Gastrocnemius medialis (tissue), 4 donors: ENCODE measurements at regions not wholly inside any gene's neighbourhood (a gene's known extent, or its start where the extent isn't known, plus 50 kb on each side); places are given as distances from the start of the nearest gene placed in this dataset.

Experiments used
- POLR2A ChIP-seq, 2 donors: fragments of 450-650 bp; IDR thresholded peaks; one replicate each; pipeline ENCODE4 v1.6.1; 2017; ENCODE audit warnings: antibody characterized with exemption in 2 of 2, mild to moderate bottlenecking in 2 of 2, moderate library complexity in 2 of 2
- TF ChIP-seq, protein P1 (sequence below), 5 experiments: fragments of 450-650 bp in 3 of 5; fragments of 200-600 bp in 2 of 5; sonication (generic) in 2 of 5; IDR thresholded peaks in 4 of 5; conservative IDR thresholded peaks in 1 of 5; 1 replicate in 4 of 5; 2 replicates in 1 of 5; pipeline ENCODE4 v1.5.1; 2016 to 2019; ENCODE audit warnings: antibody characterized with exemption in 5 of 5, mild to moderate bottlenecking in 3 of 5, moderate library complexity in 3 of 5

DNA sequence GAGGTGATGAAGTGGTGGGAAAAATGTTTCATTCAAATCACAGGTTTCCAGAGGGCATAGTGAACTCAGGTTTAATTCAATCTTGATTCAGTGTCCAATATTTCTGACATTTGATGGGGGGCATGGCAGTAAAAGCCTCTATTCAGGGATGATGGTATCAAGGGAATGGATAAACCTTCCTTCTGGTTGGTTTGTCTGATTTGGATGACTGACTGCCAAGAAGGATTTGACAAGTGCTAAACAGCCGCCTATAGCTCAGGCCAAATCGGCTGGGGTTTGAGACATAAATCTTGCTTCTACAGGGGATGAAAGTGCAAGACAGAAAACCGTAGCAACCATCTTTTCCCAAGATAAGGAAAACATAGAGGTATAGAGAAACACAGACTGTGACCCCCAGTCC lies 121.8 kb upstream of the C11orf87 start:
- no peak for TF ChIP-seq POLR2A (IDR thresholded peaks at IDR 0.05)
- TF ChIP-seq, protein P1, sequence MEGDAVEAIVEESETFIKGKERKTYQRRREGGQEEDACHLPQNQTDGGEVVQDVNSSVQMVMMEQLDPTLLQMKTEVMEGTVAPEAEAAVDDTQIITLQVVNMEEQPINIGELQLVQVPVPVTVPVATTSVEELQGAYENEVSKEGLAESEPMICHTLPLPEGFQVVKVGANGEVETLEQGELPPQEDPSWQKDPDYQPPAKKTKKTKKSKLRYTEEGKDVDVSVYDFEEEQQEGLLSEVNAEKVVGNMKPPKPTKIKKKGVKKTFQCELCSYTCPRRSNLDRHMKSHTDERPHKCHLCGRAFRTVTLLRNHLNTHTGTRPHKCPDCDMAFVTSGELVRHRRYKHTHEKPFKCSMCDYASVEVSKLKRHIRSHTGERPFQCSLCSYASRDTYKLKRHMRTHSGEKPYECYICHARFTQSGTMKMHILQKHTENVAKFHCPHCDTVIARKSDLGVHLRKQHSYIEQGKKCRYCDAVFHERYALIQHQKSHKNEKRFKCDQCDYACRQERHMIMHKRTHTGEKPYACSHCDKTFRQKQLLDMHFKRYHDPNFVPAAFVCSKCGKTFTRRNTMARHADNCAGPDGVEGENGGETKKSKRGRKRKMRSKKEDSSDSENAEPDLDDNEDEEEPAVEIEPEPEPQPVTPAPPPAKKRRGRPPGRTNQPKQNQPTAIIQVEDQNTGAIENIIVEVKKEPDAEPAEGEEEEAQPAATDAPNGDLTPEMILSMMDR (IDR thresholded peaks at IDR 0.05 in 4 of 5, conservative IDR thresholded peaks at IDR 0.05 in 1 of 5), result no peak
